ENCODE measurements at regions not wholly inside any gene's neighbourhood (a gene's known extent, or its start where the extent isn't known, plus 50 kb on each side); places are given as distances from the start of the nearest gene placed in this dataset.

DNA sequence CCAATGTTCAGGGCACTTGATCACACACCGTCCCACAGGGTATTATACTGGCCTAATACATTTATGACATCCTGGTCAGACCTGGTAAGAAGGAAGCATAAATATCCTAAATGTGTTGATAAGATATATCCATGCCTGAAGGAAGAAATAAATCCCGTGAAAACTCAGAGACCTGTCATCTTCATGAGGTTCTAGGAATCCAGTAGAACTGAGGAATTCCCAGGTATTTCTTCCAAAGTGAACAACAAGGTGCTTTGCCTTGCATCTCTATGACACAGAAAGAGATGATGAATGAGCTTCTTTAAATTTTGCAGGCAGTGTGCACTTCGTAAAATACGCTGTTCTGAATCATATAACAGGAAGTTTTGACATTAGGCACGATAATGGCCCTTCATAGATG, 78.1 kb upstream of the VGLL3 start:
- H2BK120ac ChIP-seq (replicated peaks; ENCODE audit: low read depth, low read length) = no peak overlapping the region
- TF ChIP-seq HDAC2 (IDR thresholded peaks at IDR 0.05; ENCODE audit: borderline replicate concordance in 1 of 2, low read depth in 2 of 2, low read length in 2 of 2) = no peak
- no peak for TF ChIP-seq FOSL1 (IDR thresholded peaks at IDR 0.05; ENCODE audit: insufficient read depth, low read depth, low read length)
- no peak for TF ChIP-seq POLR2AphosphoS5 (IDR thresholded peaks at IDR 0.05; ENCODE audit: low read depth, low read length)
- TF ChIP-seq EGR1 (IDR thresholded peaks at IDR 0.05; ENCODE audit: borderline replicate concordance, low read depth, low read length) = no peak
- no peak for TF ChIP-seq SUZ12 (IDR thresholded peaks at IDR 0.05; ENCODE audit: low read length)
- no peak for TF ChIP-seq GABPA (IDR thresholded peaks at IDR 0.05; ENCODE audit: borderline replicate concordance, insufficient read depth, low read length)
- TF ChIP-seq CTBP2 (IDR thresholded peaks at IDR 0.05; ENCODE audit: borderline replicate concordance, insufficient read depth, insufficient read length, low read length) = no peak
- TF ChIP-seq RAD21 (IDR thresholded peaks at IDR 0.05 in 1 of 2, conservative IDR thresholded peaks at IDR 0.05 in 1 of 2; ENCODE audit: low read depth in 2 of 2, low read length in 2 of 2) = no peak
- TF ChIP-seq SAP30 (IDR thresholded peaks at IDR 0.05; ENCODE audit: insufficient read depth, insufficient replicate concordance, low read length) = no peak
- TF ChIP-seq CREB1 (IDR thresholded peaks at IDR 0.05) = no peak
- TF ChIP-seq, protein P1, sequence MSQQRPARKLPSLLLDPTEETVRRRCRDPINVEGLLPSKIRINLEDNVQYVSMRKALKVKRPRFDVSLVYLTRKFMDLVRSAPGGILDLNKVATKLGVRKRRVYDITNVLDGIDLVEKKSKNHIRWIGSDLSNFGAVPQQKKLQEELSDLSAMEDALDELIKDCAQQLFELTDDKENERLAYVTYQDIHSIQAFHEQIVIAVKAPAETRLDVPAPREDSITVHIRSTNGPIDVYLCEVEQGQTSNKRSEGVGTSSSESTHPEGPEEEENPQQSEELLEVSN (IDR thresholded peaks at IDR 0.05) = no peak
- TF ChIP-seq BCL11A (IDR thresholded peaks at IDR 0.05; ENCODE audit: low read depth in 2 of 2, low read length in 2 of 2) = no peak
- TF ChIP-seq TEAD4 (IDR thresholded peaks at IDR 0.05; ENCODE audit: low read depth, low read length) = no peak
- no peak for TF ChIP-seq YY1 (IDR thresholded peaks at IDR 0.05; ENCODE audit: low read depth, low read length)

More for the DNA sequence above, 78.1 kb upstream of the VGLL3 start:
- H3K4ac ChIP-seq (replicated peaks; ENCODE audit: insufficient read length, low read depth, low read length) = no peak overlapping the region
- H3K9me3 ChIP-seq (ENCODE audit: insufficient read depth in 2 of 2, low read depth in 1 of 2, low read length in 1 of 2) = no peaks in the 10 kb centered on the region
- no peak overlapping the region for H3K4me3 ChIP-seq (ENCODE audit: extremely low read depth in 1 of 4, insufficient read depth in 2 of 4, low read depth in 3 of 4, low read length in 4 of 4)
- no peak overlapping the region for H4K91ac ChIP-seq (replicated peaks; ENCODE audit: insufficient read length, low read length)
- H3K36me3 ChIP-seq (ENCODE audit: control insufficient read depth in 2 of 4, insufficient read depth in 4 of 4, low read length in 3 of 4) = no peaks in the 10 kb centered on the region
- H2BK5ac ChIP-seq (ENCODE audit: low read depth, low read length) = no peak overlapping the region
- no peak for FAIRE-seq
- no peak for DNase-seq (ENCODE audit: low read depth in 1 of 2, low spot score in 2 of 2)
- H4K8ac ChIP-seq (ENCODE audit: extremely low read depth, insufficient read depth, low read length) = no peak overlapping the region
- no peak overlapping the region for H3K4me2 ChIP-seq (ENCODE audit: insufficient read depth in 1 of 2, low read depth in 2 of 2, low read length in 2 of 2)
- no peaks in the 10 kb centered on the region for H3K23me2 ChIP-seq (ENCODE audit: low read depth, low read length)
- no peak overlapping the region for H3K9ac ChIP-seq (replicated peaks in 1 of 4; ENCODE audit: extremely low read depth in 1 of 4, low read depth in 3 of 4, low read length in 3 of 4)
- no peak overlapping the region for H2BK12ac ChIP-seq (ENCODE audit: low read depth, low read length)
- H3K27me3 ChIP-seq (replicated peaks in 1 of 4; ENCODE audit: control insufficient read depth in 3 of 4, extremely low read depth in 1 of 4, insufficient read depth in 3 of 4, low read length in 3 of 4) = no peaks in the 10 kb centered on the region
- H3K14ac ChIP-seq (ENCODE audit: insufficient read length) = no peak overlapping the region
- 87% methylated on average over 5 of the region's 5 CpGs; no CpG with 5 or more reads in 1 of the 2 experiments for WGBS, 2 experiments (ENCODE audit: extremely low coverage in 1 of 2, insufficient coverage in 1 of 2, insufficient read length in 1 of 2, insufficient replicate concordance in 2 of 2, low coverage in 1 of 2, low lambda C conversion rate in 2 of 2, missing lambda C conversion rate in 1 of 2)
- no peak overlapping the region for H2BK20ac ChIP-seq (ENCODE audit: low read length)
- H3K79me2 ChIP-seq (ENCODE audit: control insufficient read depth in 1 of 2, insufficient read depth in 2 of 2, low read length in 2 of 2) = no peaks in the 10 kb centered on the region
- no peaks in the 10 kb centered on the region for H3K4me1 ChIP-seq (replicated peaks in 1 of 4; ENCODE audit: control insufficient read depth in 3 of 4, insufficient read depth in 4 of 4, low read length in 3 of 4)
- H4K20me1 ChIP-seq (replicated peaks in 1 of 2; ENCODE audit: control insufficient read depth in 1 of 2, insufficient read depth in 2 of 2, low read length in 2 of 2) = no peaks in the 10 kb centered on the region
- no peaks in the 10 kb centered on the region for H3K79me1 ChIP-seq (ENCODE audit: low read depth, low read length)
- ChIA-PET CTCF (ENCODE audit: partially characterized antibody) (interaction anchor here (1.0 to 1.4 kb wide), 2 partner anchors 8 to 13 kb away, joined by 3 to 4 read pairs; no protein-coding TSS in a partner anchor), POLR2A (ENCODE audit: partially characterized antibody) (no interaction called here)
- H3K27ac ChIP-seq (ENCODE audit: low read depth, low read length) = no peak overlapping the region
- no peak overlapping the region for H2AFZ ChIP-seq (ENCODE audit: low read length)
- no peak overlapping the region for H4K5ac ChIP-seq (ENCODE audit: insufficient read length, low read depth, low read length)
- no peak overlapping the region for H3K23ac ChIP-seq (ENCODE audit: insufficient read length)
- H3K56ac ChIP-seq (replicated peaks; ENCODE audit: insufficient read length, low read depth, low read length) = no peak overlapping the region
- H2AK5ac ChIP-seq (ENCODE audit: low read depth, low read length) = no peak overlapping the region
- no peak overlapping the region for H3K18ac ChIP-seq (ENCODE audit: extremely low read depth, low read length)
- no peak overlapping the region for H2BK15ac ChIP-seq (ENCODE audit: low read length)

All from H1 (cell line).